ENCODE measurements at regions not wholly inside any gene's neighbourhood (a gene's known extent, or its start where the extent isn't known, plus 50 kb on each side); places are given as distances from the start of the nearest gene placed in this dataset.

DNA sequence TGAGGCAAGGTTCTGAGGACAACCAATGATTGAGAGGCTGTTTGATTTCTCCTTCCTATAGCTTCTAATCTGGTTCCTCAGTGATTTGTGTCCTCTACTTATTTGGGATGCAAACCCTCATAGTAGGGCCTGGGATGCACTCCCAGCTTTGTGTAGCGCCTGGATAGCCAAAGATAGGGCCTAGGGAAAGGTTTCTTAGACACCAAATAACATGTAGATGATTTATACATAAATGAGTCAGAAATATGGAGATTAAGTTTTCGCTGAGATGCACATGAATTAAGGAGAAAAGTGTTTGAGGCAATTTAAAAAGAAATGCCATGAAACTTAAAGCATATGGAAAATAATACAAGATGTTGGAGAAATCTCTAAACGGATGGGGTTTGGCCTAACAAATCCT is 66.0 kb upstream of the LMO4 start:
- no peak for TF ChIP-seq CTCF (IDR thresholded peaks at IDR 0.05)
- H3K36me3 Mint-ChIP-seq, result no peaks in the 10 kb centered on the region
- H3K36me3 ChIP-seq (replicated peaks in 1 of 2; ENCODE audit: control insufficient read depth in 1 of 2, insufficient read depth in 2 of 2, low read length in 2 of 2), result no peaks in the 10 kb centered on the region
- H3K27me3 Mint-ChIP-seq (ENCODE audit: low read depth in 3 of 3), result peaks cover 0 to 3% (median 0%) of the 10 kb centered on the region in 3 donors
- DNase-seq, result no peak
- peaks cover 0 to 8% (median 0%) of the 10 kb centered on the region in 7 donors for H3K9me3 Mint-ChIP-seq
- H3K27ac Mint-ChIP-seq, result no peak overlapping the region
- no peaks in the 10 kb centered on the region for H4K20me1 ChIP-seq (ENCODE audit: insufficient read depth, low read length)
- intact Hi-C loops (cut with micrococcal nuclease), result no loop called here
- no peak overlapping the region for H3K4me2 ChIP-seq (replicated peaks; ENCODE audit: extremely low read depth, low read length, poor library complexity, severe bottlenecking)
- no peaks in the 10 kb centered on the region for H3K9me3 ChIP-seq (replicated peaks in 1 of 2; ENCODE audit: control insufficient read depth in 1 of 2, insufficient read depth in 1 of 2, low read length in 2 of 2)
- H3K27me3 ChIP-seq (ENCODE audit: control insufficient read depth in 2 of 2, insufficient read depth in 2 of 2, low read length in 2 of 2), result no peaks in the 10 kb centered on the region
- no peak overlapping the region for H3K4me3 Mint-ChIP-seq
- H3K27ac ChIP-seq (ENCODE audit: low read depth in 1 of 2, low read length in 2 of 2), result no peak overlapping the region
- no peak overlapping the region for H2AFZ ChIP-seq (ENCODE audit: insufficient read depth, low read depth, low read length, poor library complexity, severe bottlenecking)
- no peaks in the 10 kb centered on the region for H3K4me1 ChIP-seq (ENCODE audit: control insufficient read depth in 1 of 2, insufficient read depth in 2 of 2, low read length in 2 of 2)
- no peak overlapping the region for H3K4me3 ChIP-seq (replicated peaks in 1 of 3; ENCODE audit: low read depth in 2 of 3, low read length in 3 of 3)
- WGBS (ENCODE audit: insufficient coverage), result no CpG with 5 or more reads among the region's 3 CpGs
- no peaks in the 10 kb centered on the region for H3K4me1 Mint-ChIP-seq
- H3K79me2 ChIP-seq (ENCODE audit: insufficient read depth, low read length), result no peaks in the 10 kb centered on the region
- no peak overlapping the region for H3K9ac ChIP-seq (ENCODE audit: insufficient read depth, low read length, poor library complexity, severe bottlenecking)

DNA sequence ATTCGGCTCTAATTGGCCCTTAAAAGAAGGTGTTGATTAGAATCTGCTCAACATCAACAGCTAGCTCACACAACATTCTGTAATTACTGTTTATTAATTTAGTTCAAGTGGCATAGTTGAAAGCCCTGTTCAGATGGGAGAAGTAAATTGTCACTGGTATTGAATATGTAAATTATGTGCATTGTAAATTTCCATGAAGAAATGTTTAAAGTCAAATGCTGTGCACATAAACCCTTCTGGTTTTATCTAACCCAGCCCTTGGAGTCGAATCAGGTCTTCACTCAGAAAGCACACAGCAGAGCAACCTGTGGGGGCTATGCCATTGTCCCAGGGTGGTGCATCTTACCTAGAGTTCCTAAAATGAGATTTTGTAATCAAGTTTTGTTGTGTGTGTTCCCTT is 65.4 kb upstream of the LMO4 start:
- TF ChIP-seq CTCF (IDR thresholded peaks at IDR 0.05), result no peak
- H3K36me3 Mint-ChIP-seq, result no peaks in the 10 kb centered on the region
- no peaks in the 10 kb centered on the region for H3K4me1 ChIP-seq (ENCODE audit: control insufficient read depth in 1 of 2, insufficient read depth in 2 of 2, low read length in 2 of 2)
- no peak overlapping the region for H3K27ac Mint-ChIP-seq
- no peaks in the 10 kb centered on the region for H4K20me1 ChIP-seq (ENCODE audit: insufficient read depth, low read length)
- no peaks in the 10 kb centered on the region for H3K4me1 Mint-ChIP-seq
- no peak overlapping the region for H3K9ac ChIP-seq (ENCODE audit: insufficient read depth, low read length, poor library complexity, severe bottlenecking)
- H2AFZ ChIP-seq (ENCODE audit: insufficient read depth, low read depth, low read length, poor library complexity, severe bottlenecking), result no peak overlapping the region
- no peaks in the 10 kb centered on the region for H3K9me3 ChIP-seq (replicated peaks in 1 of 2; ENCODE audit: control insufficient read depth in 1 of 2, insufficient read depth in 1 of 2, low read length in 2 of 2)
- H3K4me3 Mint-ChIP-seq, result no peak overlapping the region
- WGBS (ENCODE audit: insufficient coverage), result 100% methylated on average over 1 of the region's 2 CpGs
- peaks cover 0 to 3% (median 0%) of the 10 kb centered on the region in 7 donors for H3K9me3 Mint-ChIP-seq
- H3K4me3 ChIP-seq (replicated peaks in 1 of 3; ENCODE audit: low read depth in 2 of 3, low read length in 3 of 3), result no peak overlapping the region
- H3K36me3 ChIP-seq (replicated peaks in 1 of 2; ENCODE audit: control insufficient read depth in 1 of 2, insufficient read depth in 2 of 2, low read length in 2 of 2), result no peaks in the 10 kb centered on the region
- peaks cover 0 to 3% (median 0%) of the 10 kb centered on the region in 3 donors for H3K27me3 Mint-ChIP-seq (ENCODE audit: low read depth in 3 of 3)
- H3K4me2 ChIP-seq (replicated peaks; ENCODE audit: extremely low read depth, low read length, poor library complexity, severe bottlenecking), result no peak overlapping the region
- no peaks in the 10 kb centered on the region for H3K27me3 ChIP-seq (ENCODE audit: control insufficient read depth in 2 of 2, insufficient read depth in 2 of 2, low read length in 2 of 2)
- no peak for DNase-seq
- H3K27ac ChIP-seq (ENCODE audit: low read depth in 1 of 2, low read length in 2 of 2), result no peak overlapping the region
- H3K79me2 ChIP-seq (ENCODE audit: insufficient read depth, low read length), result no peaks in the 10 kb centered on the region
- intact Hi-C loops (cut with micrococcal nuclease), result no loop called here

Measured in CD14-positive monocyte (primary cell).